ENCODE measurements at regions not wholly inside any gene's neighbourhood (a gene's known extent, or its start where the extent isn't known, plus 50 kb on each side); places are given as distances from the start of the nearest gene placed in this dataset.
"Not testable (repeated sequence)": the region's sequence is repeated elsewhere in the genome, so short reads cannot be mapped to it uniquely, and the experiment has no call there.

- peak; percentile 54 for DNase-seq
These were observed 107.9 kb upstream of the DLG1 start for GRCh38 chr3:197406266-197406665.

GRCh38 chr3:197404754-197405153, 106.3 kb upstream of the DLG1 start:
- no peak for DNase-seq

- no peak for DNase-seq
These were observed 105.6 kb upstream of the DLG1 start for GRCh38 chr3:197404030-197404429.

- not testable (repeated sequence) for DNase-seq
These were observed 104.0 kb upstream of the DLG1 start for GRCh38 chr3:197402401-197402800.

GRCh38 chr3:197399486-197399885, 101.1 kb upstream of the DLG1 start:
- no peak for DNase-seq

- DNase-seq = no peak
These were observed 100.0 kb upstream of the DLG1 start for GRCh38 chr3:197398286-197398878.

GRCh38 chr3:197397838-197398237, 99.4 kb upstream of the DLG1 start:
- no peak for DNase-seq

- peak; percentile 99 for DNase-seq
These were observed 96.3 kb upstream of the DLG1 start for GRCh38 chr3:197394464-197395321.

- not testable (repeated sequence) for DNase-seq
These were observed 95.7 kb upstream of the DLG1 start for GRCh38 chr3:197394126-197394463.

GRCh38 chr3:197393711-197394110, 95.3 kb upstream of the DLG1 start:
- DNase-seq = no peak

GRCh38 chr3:197392961-197393360, 94.5 kb upstream of the DLG1 start:
- no peak for DNase-seq

GRCh38 chr3:197381371-197381770, 83.0 kb upstream of the DLG1 start:
- no peak for DNase-seq

- no peak for DNase-seq
These were observed 82.4 kb upstream of the DLG1 start for GRCh38 chr3:197380786-197381185.

GRCh38 chr3:197378985-197379718, 80.7 kb upstream of the DLG1 start:
- DNase-seq = no peak

GRCh38 chr3:197376735-197377555, 78.5 kb upstream of the DLG1 start:
- no peak for DNase-seq

- DNase-seq = no peak
These were observed 77.6 kb upstream of the DLG1 start for GRCh38 chr3:197376020-197376419.

- no peak for DNase-seq
These were observed 76.6 kb upstream of the DLG1 start for GRCh38 chr3:197375001-197375441.

- DNase-seq = no peak
These were observed 74.7 kb upstream of the DLG1 start for GRCh38 chr3:197373096-197373495.

GRCh38 chr3:197372047-197372661, 73.7 kb upstream of the DLG1 start:
- peak; percentile 88 for DNase-seq

- DNase-seq = no peak
These were observed 73.2 kb upstream of the DLG1 start for GRCh38 chr3:197371591-197372046.

GRCh38 chr3:197369545-197369944, 71.1 kb upstream of the DLG1 start:
- no peak for DNase-seq

GRCh38 chr3:197368821-197369220, 70.4 kb upstream of the DLG1 start:
- DNase-seq = no peak

All from fibroblast of skin of scalp (primary cell).